ENCODE measurements at regions not wholly inside any gene's neighbourhood (a gene's known extent, or its start where the extent isn't known, plus 50 kb on each side); places are given as distances from the start of the nearest gene placed in this dataset.

DNA sequence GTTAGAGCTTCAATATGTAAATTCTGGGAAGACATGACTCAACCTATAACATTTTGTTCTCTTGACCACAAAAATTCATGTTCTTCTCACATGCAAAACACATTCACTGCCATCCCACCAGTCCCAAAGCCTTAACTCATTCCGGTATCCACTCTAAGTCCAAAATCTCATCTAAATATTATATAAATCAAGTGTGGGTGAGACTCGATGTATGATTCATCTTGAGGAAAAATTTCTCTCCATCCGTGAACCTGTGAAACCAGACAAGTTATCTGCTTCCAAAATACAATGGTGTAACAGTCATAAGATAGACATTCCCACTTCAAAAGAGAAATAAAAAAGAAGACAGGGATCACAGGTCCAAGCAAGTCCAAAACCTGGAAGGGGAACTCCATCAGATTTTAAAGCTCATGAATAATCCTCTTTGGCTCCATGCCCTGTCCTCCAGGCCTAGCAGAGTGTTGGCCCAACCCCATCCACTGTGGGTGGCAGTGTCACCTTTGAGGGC, 101.3 kb downstream of the RAD51AP2 start:
- TF ChIP-seq POLR2A (IDR thresholded peaks at IDR 0.05; ENCODE audit: borderline replicate concordance, extremely low read depth, insufficient read depth, insufficient read length), result no peak
- TF ChIP-seq, protein P1, sequence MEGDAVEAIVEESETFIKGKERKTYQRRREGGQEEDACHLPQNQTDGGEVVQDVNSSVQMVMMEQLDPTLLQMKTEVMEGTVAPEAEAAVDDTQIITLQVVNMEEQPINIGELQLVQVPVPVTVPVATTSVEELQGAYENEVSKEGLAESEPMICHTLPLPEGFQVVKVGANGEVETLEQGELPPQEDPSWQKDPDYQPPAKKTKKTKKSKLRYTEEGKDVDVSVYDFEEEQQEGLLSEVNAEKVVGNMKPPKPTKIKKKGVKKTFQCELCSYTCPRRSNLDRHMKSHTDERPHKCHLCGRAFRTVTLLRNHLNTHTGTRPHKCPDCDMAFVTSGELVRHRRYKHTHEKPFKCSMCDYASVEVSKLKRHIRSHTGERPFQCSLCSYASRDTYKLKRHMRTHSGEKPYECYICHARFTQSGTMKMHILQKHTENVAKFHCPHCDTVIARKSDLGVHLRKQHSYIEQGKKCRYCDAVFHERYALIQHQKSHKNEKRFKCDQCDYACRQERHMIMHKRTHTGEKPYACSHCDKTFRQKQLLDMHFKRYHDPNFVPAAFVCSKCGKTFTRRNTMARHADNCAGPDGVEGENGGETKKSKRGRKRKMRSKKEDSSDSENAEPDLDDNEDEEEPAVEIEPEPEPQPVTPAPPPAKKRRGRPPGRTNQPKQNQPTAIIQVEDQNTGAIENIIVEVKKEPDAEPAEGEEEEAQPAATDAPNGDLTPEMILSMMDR (IDR thresholded peaks at IDR 0.05 in 2 of 3, conservative IDR thresholded peaks at IDR 0.05 in 1 of 3; ENCODE audit: borderline replicate concordance in 1 of 3, insufficient read depth in 1 of 3, low read depth in 2 of 3, low read length in 2 of 3), result no peak
- no peak for TF ChIP-seq JUND (IDR thresholded peaks at IDR 0.05)

Data from HCT116 (cell line).